ENCODE measurements at regions not wholly inside any gene's neighbourhood (a gene's known extent, or its start where the extent isn't known, plus 50 kb on each side); places are given as distances from the start of the nearest gene placed in this dataset.

DNA sequence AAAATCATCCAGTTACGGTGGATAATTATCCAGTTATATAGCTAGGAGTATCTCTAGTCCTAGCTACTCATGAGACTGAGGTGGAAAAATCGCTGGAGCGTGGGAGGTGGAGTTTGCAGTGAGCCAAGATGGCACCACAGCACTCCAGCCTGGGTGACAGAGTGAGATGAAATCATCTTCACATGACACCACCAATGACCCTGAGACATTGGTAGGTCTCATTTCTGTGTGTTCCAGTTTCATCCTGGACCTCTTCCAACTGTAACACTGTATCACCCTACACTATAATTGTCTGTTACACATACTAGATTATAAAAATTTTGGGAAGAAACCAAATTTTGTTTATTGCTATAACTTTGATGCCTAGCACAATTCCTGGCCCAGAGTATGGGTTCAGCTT lies 446.8 kb downstream of the TMEM135 start:
- Mint-ChIP-seq H3K36me3 (no peaks in the 10 kb centered on the region), H3K9me3 (peaks cover 0 to 5% (median 0%) of the 10 kb centered on the region in 5 donors)

DNA sequence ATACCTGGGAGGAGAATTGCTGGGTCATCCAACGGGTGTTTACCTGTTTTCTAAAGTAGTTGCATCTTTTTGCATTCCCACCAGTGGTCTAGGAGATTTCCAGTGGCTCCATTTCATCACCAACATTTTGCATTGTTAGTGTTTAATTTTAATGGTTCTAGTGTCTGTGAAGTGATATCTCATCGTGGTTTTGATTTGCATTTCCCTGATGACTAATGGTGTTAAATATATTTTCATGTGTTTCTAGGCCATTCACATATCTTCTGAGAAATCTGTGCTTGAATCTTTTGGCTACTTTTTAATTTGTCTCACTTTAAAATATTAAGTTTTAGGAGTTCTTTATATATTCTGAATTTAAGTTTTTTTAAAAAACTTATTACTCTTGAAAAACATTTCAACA lies 439.6 kb downstream of the TMEM135 start:
- Mint-ChIP-seq H3K9me3 (peaks cover 0 to 7% (median 0%) of the 10 kb centered on the region in 5 donors), H3K27ac (no peak overlapping the region), H3K27me3 (no peaks in the 10 kb centered on the region), H3K4me3 (no peak overlapping the region), H3K36me3 (no peaks in the 10 kb centered on the region), H3K4me1 (no peaks in the 10 kb centered on the region)
- H3K4me1 ChIP-seq (ENCODE audit: insufficient read depth, low read length), result no peaks in the 10 kb centered on the region
- H3K27me3 ChIP-seq (ENCODE audit: insufficient read depth, low read length, poor library complexity, severe bottlenecking), result no peaks in the 10 kb centered on the region
- no peaks in the 10 kb centered on the region for H3K36me3 ChIP-seq (ENCODE audit: insufficient read depth, low read length)
- DNase-seq, result no peak
- CTCF ChIA-PET, result no interaction called here
- no peak overlapping the region for H3K4me3 ChIP-seq (ENCODE audit: low read length)
- POLR2A ChIA-PET, result no interaction called here
- no peaks in the 10 kb centered on the region for H3K9me3 ChIP-seq (ENCODE audit: low read length)
- no peak overlapping the region for H3K27ac ChIP-seq (ENCODE audit: low read depth, low read length)

More for the DNA sequence above, 446.8 kb downstream of the TMEM135 start:
- ChIA-PET CTCF (no interaction called here), POLR2A (no interaction called here)
- H3K4me3 ChIP-seq (ENCODE audit: low read length), result no peak overlapping the region
- peaks cover 1 to 8% of the 10 kb centered on the region in 2 donors for H3K27me3 Mint-ChIP-seq
- H3K36me3 ChIP-seq (ENCODE audit: insufficient read depth, low read length), result no peaks in the 10 kb centered on the region
- no peaks in the 10 kb centered on the region for H3K4me1 Mint-ChIP-seq
- DNase-seq, result no peak
- H3K4me1 ChIP-seq (ENCODE audit: insufficient read depth, low read length), result no peaks in the 10 kb centered on the region
- H3K27ac Mint-ChIP-seq, result no peak overlapping the region
- H3K27ac ChIP-seq (ENCODE audit: low read depth, low read length), result no peak overlapping the region
- no peaks in the 10 kb centered on the region for H3K9me3 ChIP-seq (ENCODE audit: low read length)
- no peaks in the 10 kb centered on the region for H3K27me3 ChIP-seq (ENCODE audit: insufficient read depth, low read length, poor library complexity, severe bottlenecking)
- no peak overlapping the region for H3K4me3 Mint-ChIP-seq

DNA sequence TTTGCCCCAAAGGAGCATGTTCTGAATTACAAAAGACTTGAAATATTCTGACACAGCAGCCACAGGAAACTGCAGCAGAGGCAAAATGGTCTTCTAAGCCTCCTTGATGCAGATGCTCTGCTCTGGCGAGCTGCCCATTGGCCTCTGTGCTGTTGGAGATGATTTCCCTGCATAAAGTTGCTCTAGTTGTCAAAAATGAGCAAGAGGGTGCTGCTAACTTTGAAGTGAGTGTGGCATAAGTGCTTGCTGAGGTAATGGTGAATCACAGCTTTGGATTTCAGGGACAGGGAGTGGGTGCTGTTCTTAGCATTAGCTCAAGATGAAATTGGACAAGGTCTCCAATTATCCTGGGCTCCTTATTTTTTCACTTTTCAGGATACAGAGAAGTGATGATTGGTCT lies 435.4 kb downstream of the TMEM135 start:
- Mint-ChIP-seq H3K27me3 (peaks cover 3% of the 10 kb centered on the region in 2 donors), H3K4me1 (no peaks in the 10 kb centered on the region), H3K4me3 (no peak overlapping the region), H3K36me3 (no peaks in the 10 kb centered on the region), H3K9me3 (peaks cover 0 to 4% (median 0%) of the 10 kb centered on the region in 5 donors), H3K27ac (no peak overlapping the region)
- no peak overlapping the region for H3K4me3 ChIP-seq (ENCODE audit: low read length)
- ChIA-PET CTCF (no interaction called here), POLR2A (no interaction called here)
- no peaks in the 10 kb centered on the region for H3K4me1 ChIP-seq (ENCODE audit: insufficient read depth, low read length)
- no peaks in the 10 kb centered on the region for H3K36me3 ChIP-seq (ENCODE audit: insufficient read depth, low read length)
- DNase-seq, result no peak
- no peaks in the 10 kb centered on the region for H3K27me3 ChIP-seq (ENCODE audit: insufficient read depth, low read length, poor library complexity, severe bottlenecking)
- H3K9me3 ChIP-seq (ENCODE audit: low read length), result no peaks in the 10 kb centered on the region
- H3K27ac ChIP-seq (ENCODE audit: low read depth, low read length), result no peak overlapping the region

DNA sequence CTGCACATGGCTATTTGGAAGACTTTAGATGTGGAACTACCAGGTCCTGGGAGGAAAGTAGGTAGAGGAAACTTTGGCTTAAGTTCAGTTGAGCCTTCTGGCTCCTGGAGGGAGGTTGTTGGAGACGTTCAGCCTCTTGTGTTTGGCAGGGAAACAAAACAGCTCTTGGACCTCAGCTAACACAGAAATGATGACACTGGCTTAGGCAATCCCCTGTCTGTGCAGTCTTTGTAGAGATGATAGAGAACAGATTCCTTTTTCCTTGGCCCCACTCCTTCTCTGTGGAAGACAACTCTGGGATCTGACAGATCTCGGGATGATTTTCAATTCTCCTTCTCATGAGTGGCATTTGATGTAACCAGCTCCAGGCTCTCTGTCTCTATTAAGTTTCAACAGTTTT lies 428.5 kb downstream of the TMEM135 start:
- Mint-ChIP-seq H3K9me3 (peaks cover 0 to 2% (median 0%) of the 10 kb centered on the region in 5 donors), H3K4me1 (no peaks in the 10 kb centered on the region), H3K27ac (no peak overlapping the region), H3K4me3 (no peak overlapping the region), H3K36me3 (no peaks in the 10 kb centered on the region), H3K27me3 (peaks cover 0 to 11% of the 10 kb centered on the region in 2 donors)
- Histone ChIP-seq H3K27me3 (ENCODE audit: insufficient read depth, low read length, poor library complexity, severe bottlenecking) (no peaks in the 10 kb centered on the region), H3K4me1 (ENCODE audit: insufficient read depth, low read length) (no peaks in the 10 kb centered on the region), H3K9me3 (ENCODE audit: low read length) (no peaks in the 10 kb centered on the region), H3K36me3 (ENCODE audit: insufficient read depth, low read length) (no peaks in the 10 kb centered on the region), H3K4me3 (ENCODE audit: low read length) (no peak overlapping the region), H3K27ac (ENCODE audit: low read depth, low read length) (no peak overlapping the region)
- DNase-seq, result no peak
- ChIA-PET POLR2A (no interaction called here), CTCF (no interaction called here)

DNA sequence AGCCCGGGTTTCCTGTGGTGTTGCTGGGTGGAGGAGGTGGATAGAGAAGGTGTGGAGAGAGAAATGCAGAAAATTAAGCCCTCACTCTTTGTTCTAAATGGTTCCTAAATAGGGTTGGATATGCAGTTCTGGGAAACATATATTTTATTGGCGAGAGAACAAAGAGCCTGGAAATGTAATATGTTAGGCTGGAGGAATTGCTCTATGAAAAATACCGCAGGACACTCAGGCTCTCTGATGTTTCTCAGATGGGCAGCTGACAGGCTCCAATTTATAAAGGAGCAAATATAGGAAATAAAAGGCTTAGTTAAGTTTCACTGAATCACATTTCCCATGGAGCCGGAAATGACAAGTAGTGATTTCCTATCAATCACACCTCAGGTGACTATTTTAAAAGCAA lies 428.0 kb downstream of the TMEM135 start:
- Mint-ChIP-seq H3K27ac (no peak overlapping the region), H3K27me3 (peaks cover 0 to 11% of the 10 kb centered on the region in 2 donors), H3K36me3 (no peaks in the 10 kb centered on the region), H3K9me3 (peaks cover 0 to 2% (median 0%) of the 10 kb centered on the region in 5 donors), H3K4me1 (no peaks in the 10 kb centered on the region), H3K4me3 (peak overlapping the region in 1 of 7 donors; percentile 11)
- Histone ChIP-seq H3K27ac (ENCODE audit: low read depth, low read length) (no peak overlapping the region), H3K36me3 (ENCODE audit: insufficient read depth, low read length) (no peaks in the 10 kb centered on the region), H3K9me3 (ENCODE audit: low read length) (no peaks in the 10 kb centered on the region), H3K4me3 (ENCODE audit: low read length) (no peak overlapping the region), H3K27me3 (ENCODE audit: insufficient read depth, low read length, poor library complexity, severe bottlenecking) (no peaks in the 10 kb centered on the region), H3K4me1 (ENCODE audit: insufficient read depth, low read length) (no peaks in the 10 kb centered on the region)
- POLR2A ChIA-PET, result no interaction called here
- DNase-seq, result no peak
- CTCF ChIA-PET, result no interaction called here

DNA sequence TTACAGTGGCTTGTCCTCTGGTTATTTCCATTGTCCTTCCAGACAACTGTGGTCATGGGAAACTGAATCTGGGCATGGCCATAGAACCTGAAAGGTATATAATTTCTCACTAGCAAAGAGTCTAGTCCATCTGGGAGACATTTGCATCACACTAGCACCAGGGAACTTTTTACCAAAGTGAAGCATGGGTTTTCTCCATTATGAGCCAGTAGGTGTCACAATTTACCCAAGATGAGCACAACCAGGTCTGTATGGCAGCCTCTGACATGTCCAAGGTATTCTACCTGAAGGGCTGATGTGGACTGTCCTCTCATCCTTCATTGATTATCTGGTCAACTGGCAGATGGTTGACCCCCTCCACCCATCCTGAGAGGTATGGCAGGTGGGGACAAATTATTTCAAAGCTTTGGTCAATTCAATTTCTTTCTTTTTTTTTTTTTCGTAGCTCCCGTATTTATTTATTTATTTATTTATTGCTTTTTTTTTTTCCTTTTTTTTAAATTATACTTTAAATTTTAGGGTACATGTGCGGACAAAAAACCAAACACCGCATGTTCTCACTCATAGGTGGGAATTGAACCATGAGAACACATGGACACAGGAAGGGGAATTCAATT lies 425.9 kb downstream of the TMEM135 start:
- no peaks in the 10 kb centered on the region for H3K36me3 Mint-ChIP-seq
- H3K4me1 Mint-ChIP-seq, result no peaks in the 10 kb centered on the region
- DNase-seq, result no peak
- Histone ChIP-seq H3K4me3 (ENCODE audit: low read length) (no peak overlapping the region), H3K9me3 (ENCODE audit: low read length) (no peaks in the 10 kb centered on the region), H3K27me3 (ENCODE audit: insufficient read depth, low read length, poor library complexity, severe bottlenecking) (no peaks in the 10 kb centered on the region), H3K4me1 (ENCODE audit: insufficient read depth, low read length) (no peaks in the 10 kb centered on the region), H3K27ac (ENCODE audit: low read depth, low read length) (no peak overlapping the region), H3K36me3 (ENCODE audit: insufficient read depth, low read length) (no peaks in the 10 kb centered on the region)
- no peak overlapping the region for H3K27ac Mint-ChIP-seq
- POLR2A ChIA-PET, result no interaction called here
- H3K9me3 Mint-ChIP-seq, result peaks cover 0 to 2% (median 0%) of the 10 kb centered on the region in 5 donors
- CTCF ChIA-PET, result no interaction called here
- no peak overlapping the region for H3K4me3 Mint-ChIP-seq
- H3K27me3 Mint-ChIP-seq, result peaks cover 0 to 8% of the 10 kb centered on the region in 2 donors

DNA sequence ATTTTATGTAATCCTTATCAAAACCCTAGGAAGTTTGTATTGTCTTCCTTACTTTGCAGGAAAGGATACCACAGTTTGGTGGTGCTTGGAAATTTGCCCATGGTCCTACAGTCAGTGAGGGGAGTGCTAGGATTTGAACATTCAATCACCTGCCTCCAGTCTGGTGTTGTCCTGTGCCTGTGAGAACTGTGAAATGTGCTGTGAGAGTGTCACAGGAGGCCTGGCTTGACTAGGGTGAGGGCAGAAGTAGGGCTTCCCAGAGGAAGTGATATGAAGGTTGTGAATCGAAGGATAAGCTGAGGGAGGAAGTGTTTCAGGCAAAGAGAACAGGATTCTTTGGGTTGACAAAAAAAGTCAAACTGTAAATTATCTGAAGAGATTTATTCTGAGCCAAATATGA lies 424.4 kb downstream of the TMEM135 start:
- H3K4me1 ChIP-seq (ENCODE audit: insufficient read depth, low read length), result no peaks in the 10 kb centered on the region
- H3K36me3 Mint-ChIP-seq, result no peaks in the 10 kb centered on the region
- H3K27me3 Mint-ChIP-seq, result peaks cover 0 to 8% of the 10 kb centered on the region in 2 donors
- peaks cover 0 to 4% (median 0%) of the 10 kb centered on the region in 5 donors for H3K9me3 Mint-ChIP-seq
- no peak overlapping the region for H3K4me3 ChIP-seq (ENCODE audit: low read length)
- no peaks in the 10 kb centered on the region for H3K36me3 ChIP-seq (ENCODE audit: insufficient read depth, low read length)
- H3K9me3 ChIP-seq (ENCODE audit: low read length), result no peaks in the 10 kb centered on the region
- H3K4me3 Mint-ChIP-seq, result no peak overlapping the region
- no peaks in the 10 kb centered on the region for H3K4me1 Mint-ChIP-seq
- no peak overlapping the region for H3K27ac Mint-ChIP-seq
- no peak overlapping the region for H3K27ac ChIP-seq (ENCODE audit: low read depth, low read length)
- DNase-seq, result no peak
- CTCF ChIA-PET, result no interaction called here
- POLR2A ChIA-PET, result no interaction called here
- no peaks in the 10 kb centered on the region for H3K27me3 ChIP-seq (ENCODE audit: insufficient read depth, low read length, poor library complexity, severe bottlenecking)

DNA sequence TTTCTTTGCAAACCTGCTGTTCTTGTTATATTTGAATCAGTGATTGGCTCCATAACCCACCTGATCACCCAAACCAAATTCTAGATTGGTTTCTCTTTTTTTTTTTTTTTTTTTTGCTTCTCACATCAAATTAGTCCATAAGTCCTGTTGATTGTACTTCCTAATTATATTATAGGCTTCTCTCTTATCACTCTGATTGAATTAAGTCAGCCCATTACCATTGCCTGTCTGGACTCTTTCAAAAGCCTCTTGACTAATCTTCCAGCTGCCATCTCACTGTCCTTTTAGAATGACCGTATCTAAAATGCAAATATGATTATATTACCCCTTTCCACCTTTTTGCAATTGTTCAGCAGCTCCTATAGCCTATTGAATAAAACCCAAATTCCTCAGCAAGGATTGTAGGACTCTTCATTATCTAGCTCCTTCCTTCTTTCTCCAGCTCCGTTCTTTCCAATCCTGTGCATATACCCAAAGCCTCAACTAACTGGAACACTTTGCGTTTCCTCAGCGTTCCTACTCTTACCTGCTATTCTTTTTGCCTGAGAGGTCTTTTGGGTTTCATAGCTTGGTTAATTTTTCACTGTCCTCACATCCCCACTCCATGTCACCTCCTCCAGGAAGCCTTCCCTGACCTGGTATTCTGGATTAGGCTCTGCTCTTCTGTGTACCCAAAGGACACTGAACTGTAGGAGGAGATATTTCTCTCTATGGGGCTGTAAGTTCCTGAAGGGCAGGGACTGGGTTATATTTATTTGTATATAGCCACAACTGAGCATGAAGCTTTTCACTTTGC lies 423.3 kb downstream of the TMEM135 start:
- Mint-ChIP-seq H3K4me1 (no peaks in the 10 kb centered on the region), H3K9me3 (peaks cover 0 to 4% (median 0%) of the 10 kb centered on the region in 5 donors), H3K4me3 (no peak overlapping the region), H3K27ac (no peak overlapping the region), H3K36me3 (no peaks in the 10 kb centered on the region), H3K27me3 (peaks cover 0 to 4% of the 10 kb centered on the region in 2 donors)
- Histone ChIP-seq H3K4me3 (ENCODE audit: low read length) (no peak overlapping the region), H3K27me3 (ENCODE audit: insufficient read depth, low read length, poor library complexity, severe bottlenecking) (no peaks in the 10 kb centered on the region), H3K36me3 (ENCODE audit: insufficient read depth, low read length) (no peaks in the 10 kb centered on the region), H3K9me3 (ENCODE audit: low read length) (no peaks in the 10 kb centered on the region), H3K27ac (ENCODE audit: low read depth, low read length) (no peak overlapping the region), H3K4me1 (ENCODE audit: insufficient read depth, low read length) (no peaks in the 10 kb centered on the region)
- DNase-seq, result no peak
- CTCF ChIA-PET, result no interaction called here
- POLR2A ChIA-PET, result no interaction called here

Measured in CD8-positive, alpha-beta memory T cell (primary cell).